Frontal cortex (tissue), 3 donors: ENCODE measurements at regions not wholly inside any gene's neighbourhood (a gene's known extent, or its start where the extent isn't known, plus 50 kb on each side); places are given as distances from the start of the nearest gene placed in this dataset.
"Not testable (repeated sequence)": the region's sequence is repeated elsewhere in the genome, so short reads cannot be mapped to it uniquely, and the experiment has no call there.

Experiments
- DNase-seq, 2 donors: peaks; one replicate each; pipeline ENCODE4 v3.0.0; 2012; ENCODE audit warnings: low spot score in 2 of 2
- FAIRE-seq: peaks from 2 replicates; lab custom pipeline; 2012; peaks lifted over from hg19 to GRCh38; lab: Jason Lieb, UNC
- donor health status: control.
- donor health status: control.
- donor health status: control.

- no peak for FAIRE-seq
- no peak for DNase-seq
These were observed 954.7 kb upstream of the ZNF722 start for GRCh38 chr7:63043657-63044543.

- DNase-seq (no peak), FAIRE-seq (no peak)
These were observed 953.9 kb upstream of the ZNF722 start for GRCh38 chr7:63044721-63045120.

GRCh38 chr7:63045575-63045974, 953.1 kb upstream of the ZNF722 start:
- no peak for DNase-seq
- no peak for FAIRE-seq

- FAIRE-seq, result no peak
These were observed 952.0 kb upstream of the ZNF722 start for GRCh38 chr7:63046612-63047011.

GRCh38 chr7:63047061-63047460, 951.6 kb upstream of the ZNF722 start:
- DNase-seq (no peak), FAIRE-seq (no peak)

More at GRCh38 chr7:63046612-63047011, 952.0 kb upstream of the ZNF722 start:
- DNase-seq, result no peak

GRCh38 chr7:63047546-63047945, 951.1 kb upstream of the ZNF722 start:
- no peak for FAIRE-seq
- no peak for DNase-seq

- DNase-seq (no peak), FAIRE-seq (no peak)
These were observed 944.4 kb upstream of the ZNF722 start for GRCh38 chr7:63054191-63054661.

GRCh38 chr7:63057265-63057664, 941.4 kb upstream of the ZNF722 start:
- FAIRE-seq, result no peak
- DNase-seq, result no peak

- not testable (repeated sequence) for FAIRE-seq
These were observed 937.9 kb upstream of the ZNF722 start for GRCh38 chr7:63060701-63061100.

GRCh38 chr7:63065684-63066083, 933.0 kb upstream of the ZNF722 start:
- no peak for DNase-seq

More at GRCh38 chr7:63060701-63061100, 937.9 kb upstream of the ZNF722 start:
- not testable (repeated sequence) for DNase-seq

GRCh38 chr7:63066235-63066634, 932.4 kb upstream of the ZNF722 start:
- FAIRE-seq, DNase-seq: not testable (repeated sequence)

More at GRCh38 chr7:63065684-63066083, 933.0 kb upstream of the ZNF722 start:
- FAIRE-seq, result no peak

GRCh38 chr7:63067897-63068585, 930.6 kb upstream of the ZNF722 start:
- FAIRE-seq (no peak), DNase-seq (no peak)

- DNase-seq, result no peak
- no peak for FAIRE-seq
These were observed 928.0 kb upstream of the ZNF722 start for GRCh38 chr7:63070696-63071095.

- FAIRE-seq (no peak), DNase-seq (no peak)
These were observed 927.3 kb upstream of the ZNF722 start for GRCh38 chr7:63071396-63071795.

GRCh38 chr7:63071920-63072319, 926.7 kb upstream of the ZNF722 start:
- FAIRE-seq, result no peak

GRCh38 chr7:63072806-63073205, 925.8 kb upstream of the ZNF722 start:
- no peak for DNase-seq
- no peak for FAIRE-seq

More at GRCh38 chr7:63071920-63072319, 926.7 kb upstream of the ZNF722 start:
- DNase-seq, result no peak

GRCh38 chr7:63073286-63073685, 925.4 kb upstream of the ZNF722 start:
- FAIRE-seq (no peak), DNase-seq (no peak)

GRCh38 chr7:63073736-63074135, 924.9 kb upstream of the ZNF722 start:
- no peak for FAIRE-seq

GRCh38 chr7:63077841-63078240, 920.8 kb upstream of the ZNF722 start:
- DNase-seq (no peak), FAIRE-seq (no peak)

More at GRCh38 chr7:63073736-63074135, 924.9 kb upstream of the ZNF722 start:
- no peak for DNase-seq

GRCh38 chr7:63080406-63080805, 918.2 kb upstream of the ZNF722 start:
- FAIRE-seq, result no peak
- no peak for DNase-seq

GRCh38 chr7:63080831-63081230, 917.8 kb upstream of the ZNF722 start:
- FAIRE-seq (no peak), DNase-seq (no peak)
